ENCODE measurements at regions not wholly inside any gene's neighbourhood (a gene's known extent, or its start where the extent isn't known, plus 50 kb on each side); places are given as distances from the start of the nearest gene placed in this dataset.

GRCh38 chr9:13939134-13939533 lies 374.8 kb downstream of the NFIB start:
- TF ChIP-seq CTCF (IDR thresholded peaks at IDR 0.05) (no peak), POLR2AphosphoS5 (IDR thresholded peaks at IDR 0.05; ENCODE audit: low read depth, low read length) (no peak), TCF7L2 (IDR thresholded peaks at IDR 0.05; ENCODE audit: low read depth, low read length) (no peak)
